Type B pancreatic cell (in vitro differentiated cells): ENCODE measurements at regions not wholly inside any gene's neighbourhood (a gene's known extent, or its start where the extent isn't known, plus 50 kb on each side); places are given as distances from the start of the nearest gene placed in this dataset.

Experiments
- DNase-seq: peaks from one replicate; pipeline ENCODE4 v3.0.0; 2021; ENCODE audit warnings: mixed read lengths; ENCODE audit not compliant: unreplicated experiment; ENCODE audit errors: extremely low spot score
- H3K27ac Mint-ChIP-seq: 2 replicates; pipeline ENCODE4 v1.8.0; 2021; ENCODE audit warnings: mild to moderate bottlenecking, mixed read lengths
- H3K27me3 Mint-ChIP-seq: 2 replicates; pipeline ENCODE4 v1.8.0; 2021; ENCODE audit warnings: mixed read lengths
- H3K36me3 Mint-ChIP-seq: 2 replicates; pipeline ENCODE4 v1.8.0; 2021; ENCODE audit warnings: mixed read lengths
- H3K4me1 Mint-ChIP-seq: one replicate; pipeline ENCODE4 v1.8.0; 2021; ENCODE audit warnings: mixed read lengths; ENCODE audit not compliant: unreplicated experiment
- H3K4me3 Mint-ChIP-seq: 2 replicates; pipeline ENCODE4 v1.8.0; 2021; ENCODE audit warnings: mild to moderate bottlenecking, mixed read lengths
- H3K9me3 Mint-ChIP-seq: 2 replicates; pipeline ENCODE4 v1.8.0; 2021; ENCODE audit warnings: mixed read lengths
- TF ChIP-seq, protein P1 (sequence below): fragments of 200-600 bp; sonication (generic); conservative IDR thresholded peaks from 2 replicates; pipeline ENCODE4 v1.5.0; 2021; ENCODE audit warnings: antibody characterized with exemption, mild to moderate bottlenecking

DNA sequence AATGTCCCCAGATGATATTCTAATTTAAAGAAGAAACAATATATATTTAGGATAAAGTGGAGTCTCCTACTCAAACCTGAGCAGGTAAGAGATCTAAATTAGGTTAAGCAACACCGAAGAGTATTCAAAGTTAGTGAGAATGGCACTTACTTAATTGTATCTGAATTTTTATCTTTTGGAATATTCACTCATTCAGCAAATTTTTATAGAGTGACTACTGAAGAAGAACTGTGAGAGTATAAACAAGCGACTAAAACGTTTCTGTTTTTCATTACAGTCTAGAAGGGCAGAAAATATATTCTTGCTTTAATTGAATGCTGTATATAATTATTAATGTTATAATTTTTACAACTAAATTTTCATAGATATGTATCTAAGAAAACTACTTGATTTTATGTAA lies 567.7 kb upstream of the TBL1XR1 start:
- DNase-seq: no peak
- Mint-ChIP-seq H3K9me3 (peaks cover 7% of the 10 kb centered on the region), H3K4me1 (peaks cover 13% of the 10 kb centered on the region)

DNA sequence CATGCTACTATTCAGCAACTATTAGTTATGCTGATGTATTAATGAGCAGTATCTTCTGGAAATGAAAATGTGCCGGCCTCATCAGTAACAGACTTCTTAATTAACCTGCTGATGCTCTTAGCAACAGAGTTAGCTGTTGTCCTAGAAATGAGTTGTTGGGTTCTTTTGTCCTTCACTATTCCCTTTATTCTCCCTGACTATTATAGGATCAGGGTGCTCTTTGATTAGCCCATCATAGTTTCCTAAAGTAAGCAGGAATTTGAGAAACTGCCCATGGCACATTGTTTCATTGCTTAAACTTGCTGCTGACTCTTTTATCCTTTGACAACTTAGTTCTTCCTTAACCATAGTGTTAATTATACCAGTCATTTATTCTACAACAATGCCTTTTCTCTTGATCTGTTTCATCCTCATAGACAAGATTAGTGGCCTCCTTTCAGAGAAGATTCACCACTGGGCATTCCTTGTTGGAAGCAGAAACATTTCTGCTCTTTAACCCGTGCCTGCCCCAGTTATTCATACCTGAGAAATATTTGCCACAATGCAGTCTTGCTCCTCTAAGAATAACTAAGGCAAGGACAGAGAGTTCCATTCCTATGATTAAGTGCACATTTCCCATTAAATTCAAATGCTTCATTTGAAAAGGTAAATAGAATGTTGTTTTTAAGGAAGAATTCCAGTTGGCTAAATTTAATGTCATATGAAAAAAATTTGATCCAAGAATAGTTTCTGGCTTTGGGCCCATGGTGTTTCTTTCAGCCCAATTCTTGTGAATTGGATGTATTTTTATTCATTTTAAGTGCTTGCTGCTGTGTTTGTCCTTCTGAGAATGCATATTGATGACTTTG lies 573.3 kb upstream of the TBL1XR1 start:
- Mint-ChIP-seq H3K27me3 (no peaks in the 10 kb centered on the region), H3K36me3 (peaks cover 7% of the 10 kb centered on the region), H3K4me3 (no peak overlapping the region), H3K9me3 (peaks cover 8% of the 10 kb centered on the region), H3K4me1 (peaks cover 19% of the 10 kb centered on the region), H3K27ac (no peak overlapping the region)
- TF ChIP-seq, protein P1, sequence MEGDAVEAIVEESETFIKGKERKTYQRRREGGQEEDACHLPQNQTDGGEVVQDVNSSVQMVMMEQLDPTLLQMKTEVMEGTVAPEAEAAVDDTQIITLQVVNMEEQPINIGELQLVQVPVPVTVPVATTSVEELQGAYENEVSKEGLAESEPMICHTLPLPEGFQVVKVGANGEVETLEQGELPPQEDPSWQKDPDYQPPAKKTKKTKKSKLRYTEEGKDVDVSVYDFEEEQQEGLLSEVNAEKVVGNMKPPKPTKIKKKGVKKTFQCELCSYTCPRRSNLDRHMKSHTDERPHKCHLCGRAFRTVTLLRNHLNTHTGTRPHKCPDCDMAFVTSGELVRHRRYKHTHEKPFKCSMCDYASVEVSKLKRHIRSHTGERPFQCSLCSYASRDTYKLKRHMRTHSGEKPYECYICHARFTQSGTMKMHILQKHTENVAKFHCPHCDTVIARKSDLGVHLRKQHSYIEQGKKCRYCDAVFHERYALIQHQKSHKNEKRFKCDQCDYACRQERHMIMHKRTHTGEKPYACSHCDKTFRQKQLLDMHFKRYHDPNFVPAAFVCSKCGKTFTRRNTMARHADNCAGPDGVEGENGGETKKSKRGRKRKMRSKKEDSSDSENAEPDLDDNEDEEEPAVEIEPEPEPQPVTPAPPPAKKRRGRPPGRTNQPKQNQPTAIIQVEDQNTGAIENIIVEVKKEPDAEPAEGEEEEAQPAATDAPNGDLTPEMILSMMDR: no peak
- DNase-seq: no peak

More for the DNA sequence above, 567.7 kb upstream of the TBL1XR1 start:
- H3K4me3 Mint-ChIP-seq: no peak overlapping the region
- peaks cover 9% of the 10 kb centered on the region for H3K36me3 Mint-ChIP-seq
- TF ChIP-seq, protein P1: no peak
- no peak overlapping the region for H3K27ac Mint-ChIP-seq
- no peaks in the 10 kb centered on the region for H3K27me3 Mint-ChIP-seq

DNA sequence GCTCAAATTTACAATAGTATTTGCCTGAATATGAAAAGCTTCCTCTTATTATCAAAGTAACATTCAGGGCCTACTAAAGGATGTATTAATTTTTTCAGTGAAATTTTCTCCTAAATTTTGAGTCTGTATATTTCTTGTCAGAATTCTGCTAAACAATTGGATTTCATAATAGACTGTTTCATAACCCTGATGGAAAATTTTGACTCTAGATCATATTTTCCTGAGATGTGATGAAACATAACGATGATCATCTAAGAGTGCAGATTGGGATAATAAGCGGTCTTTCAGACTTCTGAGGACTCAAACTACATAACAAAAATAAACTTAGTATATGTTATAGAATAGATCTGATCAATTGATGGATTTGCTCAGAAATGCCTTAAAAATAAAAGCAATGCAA lies 574.5 kb upstream of the TBL1XR1 start:
- Mint-ChIP-seq H3K27ac (no peak overlapping the region), H3K4me3 (no peak overlapping the region), H3K4me1 (peaks cover 25% of the 10 kb centered on the region), H3K36me3 (peaks cover 7% of the 10 kb centered on the region), H3K9me3 (peaks cover 8% of the 10 kb centered on the region), H3K27me3 (no peaks in the 10 kb centered on the region)
- DNase-seq: no peak
- TF ChIP-seq, protein P1: no peak

DNA sequence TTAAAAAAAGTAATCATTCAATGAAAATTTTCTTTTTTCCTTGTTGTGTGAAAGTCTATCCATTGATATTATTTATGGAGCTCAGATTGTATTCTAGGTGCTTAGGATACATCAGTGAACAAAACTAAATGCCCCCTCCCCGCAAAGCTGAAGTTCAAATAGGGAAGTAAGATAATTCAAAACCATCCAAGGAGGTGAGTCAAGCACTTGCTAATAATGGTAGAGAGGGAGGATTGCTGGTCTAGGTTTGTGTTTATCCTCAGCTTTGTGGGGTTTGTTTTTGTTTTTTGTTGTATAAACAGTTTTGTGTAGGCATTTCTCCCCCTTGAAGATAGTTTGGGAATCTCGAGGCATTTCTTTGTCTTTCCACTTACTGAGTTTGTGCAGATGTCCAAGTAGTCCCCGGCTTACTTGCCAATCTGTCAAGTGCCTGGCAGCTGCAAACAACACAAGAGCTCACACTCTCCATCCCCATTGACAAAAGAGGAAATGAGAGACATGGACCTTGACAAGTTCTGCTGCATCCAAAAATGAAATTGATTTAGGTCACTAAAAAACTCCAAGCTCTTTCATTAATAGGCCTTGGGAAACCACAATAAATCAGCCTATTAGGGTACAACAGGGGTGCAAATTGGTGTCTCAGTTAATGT lies 575.8 kb upstream of the TBL1XR1 start:
- Mint-ChIP-seq H3K27ac (no peak overlapping the region), H3K36me3 (peaks cover 7% of the 10 kb centered on the region), H3K4me1 (peaks cover 29% of the 10 kb centered on the region), H3K4me3 (no peak overlapping the region), H3K9me3 (peaks cover 10% of the 10 kb centered on the region), H3K27me3 (no peaks in the 10 kb centered on the region)
- no peak for DNase-seq
- TF ChIP-seq, protein P1: no peak

DNA sequence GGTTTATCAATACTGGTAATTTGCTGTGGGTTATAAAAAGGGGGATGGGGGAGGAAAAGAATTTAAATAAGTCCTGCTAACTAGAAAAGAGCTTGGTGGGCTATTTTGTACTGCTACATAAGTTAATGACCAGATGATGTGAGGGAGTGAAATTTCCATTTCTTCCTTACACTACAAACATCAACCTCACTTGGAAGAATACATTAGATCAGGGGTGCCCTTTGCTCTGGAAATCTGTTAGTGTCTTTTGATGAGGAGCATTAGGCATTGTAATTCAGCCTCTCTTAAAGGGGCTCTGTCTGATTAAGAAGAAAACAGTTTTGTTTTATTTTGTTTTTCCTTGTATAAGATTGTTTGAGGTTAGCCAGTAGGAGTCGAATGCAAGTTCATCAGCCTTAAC lies 576.4 kb upstream of the TBL1XR1 start:
- H3K27me3 Mint-ChIP-seq: no peaks in the 10 kb centered on the region
- H3K27ac Mint-ChIP-seq: no peak overlapping the region
- H3K4me3 Mint-ChIP-seq: no peak overlapping the region
- peaks cover 29% of the 10 kb centered on the region for H3K4me1 Mint-ChIP-seq
- TF ChIP-seq, protein P1: no peak
- no peak for DNase-seq
- peaks cover 7% of the 10 kb centered on the region for H3K36me3 Mint-ChIP-seq
- H3K9me3 Mint-ChIP-seq: peaks cover 12% of the 10 kb centered on the region
